Left lung (tissue), 4 donors: ENCODE measurements at regions not wholly inside any gene's neighbourhood (a gene's known extent, or its start where the extent isn't known, plus 50 kb on each side); places are given as distances from the start of the nearest gene placed in this dataset.

ENCODE experiments used
- ATAC-seq: fragments of 200-7000 bp; cut with Tn5 transposase; one replicate; pipeline ENCODE4 v1.9.1; 2020; ENCODE audit warnings: moderate library complexity
- DNase-seq, 4 donors: peaks; one replicate each; pipeline ENCODE4 v3.0.0-alpha.2; 2013 to 2020
- H3K27ac ChIP-seq, 2 donors: fragments of 200-600 bp; sonication (generic) in 1 of 2; one replicate each; pipeline versions ENCODE4 v1.5.0 to v1.8.0; 2020 to 2021
- H3K27me3 ChIP-seq, 2 donors: fragments of 200-600 bp; sonication (generic) in 1 of 2; one replicate each; pipeline versions ENCODE4 v1.5.0 to v1.8.0; 2020 to 2021
- H3K36me3 ChIP-seq, 2 donors: fragments of 200-600 bp; sonication (generic) in 1 of 2; one replicate each; pipeline versions ENCODE4 v1.5.0 to v1.8.0; 2020 to 2021
- H3K4me1 ChIP-seq, 2 donors: fragments of 200-600 bp; one replicate each; pipeline ENCODE4 v1.8.0; 2021
- H3K4me3 ChIP-seq, 2 donors: fragments of 200-600 bp; sonication (generic) in 1 of 2; one replicate each; pipeline versions ENCODE4 v1.5.0 to v1.8.0; 2020 to 2021; ENCODE audit warnings: mild to moderate bottlenecking in 1 of 2
- H3K9me3 ChIP-seq, 2 donors: fragments of 200-600 bp; sonication (generic) in 1 of 2; one replicate each; pipeline versions ENCODE4 v1.5.0 to v1.8.0; 2020 to 2021
- intact Hi-C, 2 donors: fragments of 100-400 bp; cut with DNase I; formaldehyde crosslinking; loops; one replicate each; pipeline versions ENCODE4 v1.11.2 to v1.14.2; 2022
- TF ChIP-seq, protein P1 (sequence below), 2 donors: fragments of 200-600 bp; sonication (generic) in 1 of 2; IDR thresholded peaks; one replicate each; pipeline versions ENCODE4 v1.5.0 to v1.8.0; 2021; ENCODE audit warnings: antibody characterized with exemption in 2 of 2
- donor health status: DM: no; HTN: yes; CAD: no.
- donor health status: DM: no; HTN: no; CAD: no.

DNA sequence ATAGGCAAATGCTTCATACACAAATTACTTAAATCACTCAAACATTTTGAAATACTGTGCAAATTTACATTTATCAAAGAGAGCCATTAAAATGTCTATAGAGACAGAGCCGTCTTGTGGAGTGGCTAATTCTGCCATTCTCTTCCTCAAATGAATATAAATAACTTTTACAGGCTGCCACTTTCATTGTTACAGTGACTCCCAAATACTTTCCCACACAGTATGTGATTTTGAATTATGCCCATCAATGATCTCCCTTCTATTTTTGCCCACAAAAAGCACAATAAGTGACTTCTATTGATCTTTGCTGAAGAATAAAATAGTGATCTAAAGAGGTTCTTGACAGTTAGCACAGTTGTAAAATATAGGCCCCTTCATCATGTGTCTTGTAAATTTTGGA, 1244.9 kb downstream of the PCDH17 start:
- TF ChIP-seq, protein P1, sequence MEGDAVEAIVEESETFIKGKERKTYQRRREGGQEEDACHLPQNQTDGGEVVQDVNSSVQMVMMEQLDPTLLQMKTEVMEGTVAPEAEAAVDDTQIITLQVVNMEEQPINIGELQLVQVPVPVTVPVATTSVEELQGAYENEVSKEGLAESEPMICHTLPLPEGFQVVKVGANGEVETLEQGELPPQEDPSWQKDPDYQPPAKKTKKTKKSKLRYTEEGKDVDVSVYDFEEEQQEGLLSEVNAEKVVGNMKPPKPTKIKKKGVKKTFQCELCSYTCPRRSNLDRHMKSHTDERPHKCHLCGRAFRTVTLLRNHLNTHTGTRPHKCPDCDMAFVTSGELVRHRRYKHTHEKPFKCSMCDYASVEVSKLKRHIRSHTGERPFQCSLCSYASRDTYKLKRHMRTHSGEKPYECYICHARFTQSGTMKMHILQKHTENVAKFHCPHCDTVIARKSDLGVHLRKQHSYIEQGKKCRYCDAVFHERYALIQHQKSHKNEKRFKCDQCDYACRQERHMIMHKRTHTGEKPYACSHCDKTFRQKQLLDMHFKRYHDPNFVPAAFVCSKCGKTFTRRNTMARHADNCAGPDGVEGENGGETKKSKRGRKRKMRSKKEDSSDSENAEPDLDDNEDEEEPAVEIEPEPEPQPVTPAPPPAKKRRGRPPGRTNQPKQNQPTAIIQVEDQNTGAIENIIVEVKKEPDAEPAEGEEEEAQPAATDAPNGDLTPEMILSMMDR (IDR thresholded peaks at IDR 0.05) = no peak
- no peak for DNase-seq
- no peak for ATAC-seq
- H3K4me1 ChIP-seq = no peaks in the 10 kb centered on the region
- H3K27me3 ChIP-seq = no peaks in the 10 kb centered on the region
- no peak overlapping the region for H3K27ac ChIP-seq
- no peaks in the 10 kb centered on the region for H3K36me3 ChIP-seq
- intact Hi-C loops = no loop called here
- no peak overlapping the region for H3K4me3 ChIP-seq
- H3K9me3 ChIP-seq = no peaks in the 10 kb centered on the region

DNA sequence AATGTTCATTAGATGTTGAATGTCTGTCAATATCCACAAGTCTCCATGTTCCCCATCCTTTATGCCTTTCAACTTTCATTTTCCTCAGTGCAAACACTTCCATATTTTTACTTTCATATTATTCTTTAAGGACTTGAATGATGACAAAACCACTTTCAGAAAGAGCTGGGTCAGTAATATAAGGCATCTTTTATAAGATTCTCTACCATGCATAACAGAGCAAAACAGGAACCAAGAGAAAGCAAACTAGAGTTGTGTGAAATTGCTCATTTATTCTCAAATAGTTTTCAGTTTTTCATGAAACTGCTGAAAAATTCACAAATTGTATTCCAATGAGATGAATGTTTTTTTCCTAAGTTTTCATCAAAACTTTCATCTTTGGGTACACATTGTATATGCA, 1247.6 kb downstream of the PCDH17 start:
- Histone ChIP-seq H3K4me1 (no peaks in the 10 kb centered on the region), H3K4me3 (no peak overlapping the region), H3K36me3 (no peaks in the 10 kb centered on the region), H3K9me3 (no peaks in the 10 kb centered on the region), H3K27me3 (no peaks in the 10 kb centered on the region), H3K27ac (no peak overlapping the region)
- DNase-seq = no peak
- no peak for ATAC-seq
- intact Hi-C loops = no loop called here
- TF ChIP-seq, protein P1 (IDR thresholded peaks at IDR 0.05) = no peak

DNA sequence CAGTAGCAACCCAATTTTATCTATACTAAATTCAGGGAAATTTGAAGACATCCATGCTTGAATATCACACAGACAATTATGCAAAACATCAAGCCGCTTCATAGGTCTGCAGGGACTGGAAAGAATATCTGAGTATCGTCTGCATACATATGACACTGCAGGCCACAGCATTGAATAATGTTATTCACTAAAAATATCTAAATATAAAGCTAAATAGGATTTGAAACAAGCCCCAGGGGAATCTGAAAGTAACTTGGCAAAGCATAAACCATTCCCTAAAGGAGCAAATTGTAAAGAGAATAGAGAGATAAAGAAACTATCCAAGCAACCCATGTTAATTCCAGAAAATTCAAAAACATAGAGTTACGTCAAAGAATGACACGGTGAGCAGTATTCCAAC, 1251.0 kb downstream of the PCDH17 start:
- TF ChIP-seq, protein P1 (IDR thresholded peaks at IDR 0.05) = no peak

DNA sequence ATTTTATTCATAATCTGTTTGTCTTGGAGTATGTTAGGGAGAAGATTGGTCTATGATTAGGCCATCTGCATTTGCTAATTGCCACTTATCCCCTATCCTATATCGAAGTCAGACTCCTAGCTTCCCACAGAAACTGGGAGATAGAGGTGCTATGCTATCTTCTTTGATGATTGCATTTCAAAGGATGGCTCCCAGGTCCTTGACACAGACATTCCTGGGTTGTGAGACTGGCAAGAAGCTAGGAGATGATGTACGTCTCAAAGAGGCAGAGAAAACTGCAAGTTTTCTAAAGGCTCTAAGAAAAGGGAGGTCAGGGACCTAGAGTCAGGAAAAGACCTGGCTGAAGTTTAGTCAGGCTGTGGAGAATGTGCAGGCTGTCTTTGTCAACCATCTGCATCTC, 1251.9 kb downstream of the PCDH17 start:
- intact Hi-C loops = no loop called here
- no peak for DNase-seq

More for the DNA sequence above, 1251.0 kb downstream of the PCDH17 start:
- Histone ChIP-seq H3K27me3 (no peaks in the 10 kb centered on the region), H3K4me1 (no peaks in the 10 kb centered on the region), H3K9me3 (no peaks in the 10 kb centered on the region), H3K36me3 (no peaks in the 10 kb centered on the region), H3K27ac (no peak overlapping the region), H3K4me3 (no peak overlapping the region)
- DNase-seq (no peak), ATAC-seq (no peak)
- intact Hi-C loops = no loop called here

DNA sequence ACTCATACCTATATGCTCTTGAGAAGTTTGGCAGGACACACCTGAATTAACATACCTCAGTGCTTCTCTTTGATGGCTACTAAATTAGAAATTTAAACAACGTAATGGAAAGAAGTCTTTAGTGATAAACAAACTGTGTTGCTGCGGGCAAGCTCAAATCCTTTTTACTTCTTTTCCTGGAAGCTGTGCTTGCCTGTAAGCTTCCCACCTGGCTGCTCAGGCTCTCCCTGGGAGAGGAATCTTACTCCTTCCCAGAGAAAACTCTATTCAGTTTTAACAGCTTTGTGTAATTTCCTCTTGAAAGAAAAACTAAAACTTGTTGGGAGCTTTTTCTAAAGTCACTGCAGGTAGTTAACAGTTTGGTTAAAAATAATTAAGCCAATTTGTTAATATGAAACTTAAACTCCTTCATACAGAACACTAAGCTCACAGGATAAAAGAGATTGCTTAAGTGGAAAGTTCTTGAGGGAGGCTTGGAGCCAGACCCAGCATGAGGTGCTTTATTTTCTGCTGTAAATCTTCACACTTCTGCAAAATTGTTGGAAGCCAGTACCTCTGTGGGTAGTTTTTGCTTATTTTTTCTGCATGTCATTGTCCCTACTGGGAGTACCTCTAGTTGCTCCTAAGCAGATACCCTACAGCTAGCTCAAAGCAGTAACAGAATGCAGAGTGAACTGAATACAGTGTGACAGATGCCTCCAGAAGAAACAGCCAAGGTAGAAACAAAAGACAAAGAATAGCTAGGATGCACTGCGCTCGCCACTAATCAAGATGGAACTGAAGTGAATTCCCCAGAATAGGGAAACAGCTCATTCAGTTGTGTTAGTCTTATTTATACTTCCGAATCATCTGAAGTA, 1253.0 kb downstream of the PCDH17 start:
- Histone ChIP-seq H3K27ac (no peak overlapping the region), H3K9me3 (no peaks in the 10 kb centered on the region), H3K4me3 (no peak overlapping the region), H3K27me3 (no peaks in the 10 kb centered on the region), H3K4me1 (no peaks in the 10 kb centered on the region), H3K36me3 (no peaks in the 10 kb centered on the region)
- TF ChIP-seq, protein P1 (IDR thresholded peaks at IDR 0.05) = no peak
- DNase-seq = peak in 1 of 4 donors; percentile 10
- ATAC-seq = no peak
- intact Hi-C loops = no loop called here

More for the DNA sequence above, 1251.9 kb downstream of the PCDH17 start:
- H3K4me1 ChIP-seq = no peaks in the 10 kb centered on the region
- TF ChIP-seq, protein P1 (IDR thresholded peaks at IDR 0.05) = no peak
- H3K9me3 ChIP-seq = no peaks in the 10 kb centered on the region
- no peak overlapping the region for H3K4me3 ChIP-seq
- no peak overlapping the region for H3K27ac ChIP-seq
- H3K27me3 ChIP-seq = no peaks in the 10 kb centered on the region
- no peak for ATAC-seq
- no peaks in the 10 kb centered on the region for H3K36me3 ChIP-seq
